Activated CD4-positive, alpha-beta T cell treated with anti-CD3 and anti-CD28 coated beads, Interleukin-2, Interleukin-4, amounts not matched to agents 100 ng/mL and 50 ng/mL, durations not matched to agents 16 hours and 8 hours (primary cell): ENCODE measurements at regions not wholly inside any gene's neighbourhood (a gene's known extent, or its start where the extent isn't known, plus 50 kb on each side); places are given as distances from the start of the nearest gene placed in this dataset.
"Not testable (repeated sequence)": the region's sequence is repeated elsewhere in the genome, so short reads cannot be mapped to it uniquely, and the experiment has no call there.

Experiments used
- DNase-seq: peaks from one replicate; pipeline ENCODE4 v3.0.0-alpha.2; 2020; ENCODE audit warnings: low spot score

GRCh38 chr16:66245868-66246267, 120.6 kb upstream of the CDH5 start:
- DNase-seq: no peak

- DNase-seq: no peak
Observed at GRCh38 chr16:66245072-66245471, 121.4 kb upstream of the CDH5 start.

- DNase-seq: no peak
Observed at GRCh38 chr16:66242672-66243071, 123.8 kb upstream of the CDH5 start.

- not testable (repeated sequence) for DNase-seq
Observed at GRCh38 chr16:66242206-66242605, 124.3 kb upstream of the CDH5 start.

- no peak for DNase-seq
Observed at GRCh38 chr16:66240631-66241395, 125.7 kb upstream of the CDH5 start.

GRCh38 chr16:66240088-66240487, 126.4 kb upstream of the CDH5 start:
- no peak for DNase-seq

GRCh38 chr16:66238696-66239095, 127.8 kb upstream of the CDH5 start:
- DNase-seq: no peak

- no peak for DNase-seq
Observed at GRCh38 chr16:66236301-66236700, 130.2 kb upstream of the CDH5 start.

GRCh38 chr16:66231452-66232160, 134.9 kb upstream of the CDH5 start:
- DNase-seq: no peak

GRCh38 chr16:66229651-66230050, 136.8 kb upstream of the CDH5 start:
- DNase-seq: no peak

GRCh38 chr16:66228792-66229191, 137.7 kb upstream of the CDH5 start:
- DNase-seq: no peak

GRCh38 chr16:66227766-66228530, 138.5 kb upstream of the CDH5 start:
- no peak for DNase-seq

GRCh38 chr16:66226762-66227161, 139.7 kb upstream of the CDH5 start:
- no peak for DNase-seq

GRCh38 chr16:66225696-66226095, 140.8 kb upstream of the CDH5 start:
- no peak for DNase-seq

GRCh38 chr16:66224626-66225025, 141.9 kb upstream of the CDH5 start:
- no peak for DNase-seq

- DNase-seq: no peak
Observed at GRCh38 chr16:66224186-66224585, 142.3 kb upstream of the CDH5 start.

GRCh38 chr16:66223176-66223780, 143.2 kb upstream of the CDH5 start:
- DNase-seq: no peak

GRCh38 chr16:66222756-66223155, 143.7 kb upstream of the CDH5 start:
- DNase-seq: no peak

- no peak for DNase-seq
Observed at GRCh38 chr16:66220702-66221101, 145.8 kb upstream of the CDH5 start.

- DNase-seq: no peak
Observed at GRCh38 chr16:66219491-66219890, 147.0 kb upstream of the CDH5 start.

- DNase-seq: no peak
Observed at GRCh38 chr16:66212428-66212827, 154.1 kb upstream of the CDH5 start.

- DNase-seq: no peak
Observed at GRCh38 chr16:66211651-66212050, 154.8 kb upstream of the CDH5 start.

- DNase-seq: no peak
Observed at GRCh38 chr16:66207883-66208265, 158.6 kb upstream of the CDH5 start.
